Spinal cord (tissue), 9 donors: ENCODE measurements at regions not wholly inside any gene's neighbourhood (a gene's known extent, or its start where the extent isn't known, plus 50 kb on each side); places are given as distances from the start of the nearest gene placed in this dataset.

Experiments
- DNase-seq, 6 donors: peaks; one replicate each; pipeline versions ENCODE4 v3.0.0 to v3.0.0-alpha.2; 2013 to 2015; ENCODE audit warnings: low spot score in 6 of 6, low read depth in 4 of 6
- H3K27ac ChIP-seq: one replicate; pipeline ENCODE4 v1.5.1; 2013; ENCODE audit warnings: low read depth, low read length, control low read depth
- H3K27me3 ChIP-seq: one replicate; pipeline ENCODE4 v1.6.1; 2013; ENCODE audit warnings: low read length; ENCODE audit not compliant: control insufficient read depth, insufficient read depth
- H3K36me3 ChIP-seq: one replicate; pipeline ENCODE4 v1.6.1; 2013; ENCODE audit warnings: low read length; ENCODE audit not compliant: control insufficient read depth, insufficient read depth
- H3K4me1 ChIP-seq: one replicate; pipeline ENCODE4 v1.6.1; 2013; ENCODE audit warnings: low read length; ENCODE audit not compliant: control insufficient read depth, insufficient read depth
- H3K4me3 ChIP-seq: one replicate; pipeline ENCODE4 v1.5.1; 2013; ENCODE audit warnings: low read depth, low read length, control low read depth
- H3K9me3 ChIP-seq: one replicate; pipeline ENCODE4 v1.6.1; 2013; ENCODE audit warnings: low read length; ENCODE audit not compliant: control insufficient read depth, insufficient read depth
- WGBS: methylation state at CpG from one replicate; pipeline ENCODE4 v1.1.5; 2013; ENCODE audit warnings: missing lambda C conversion rate; ENCODE audit not compliant: insufficient coverage; 5-methylcytosine and 5-hydroxymethylcytosine counted together
- donor health status: healthy.

- no peaks in the 10 kb centered on the region for H3K9me3 ChIP-seq
- WGBS, result no CpG with 5 or more reads among the region's 2 CpGs
- DNase-seq, result no peak
- H3K4me1 ChIP-seq, result no peaks in the 10 kb centered on the region
- H3K4me3 ChIP-seq, result no peak overlapping the region
- no peak overlapping the region for H3K27ac ChIP-seq
- no peaks in the 10 kb centered on the region for H3K27me3 ChIP-seq
- H3K36me3 ChIP-seq, result no peaks in the 10 kb centered on the region
Observed at GRCh38 chr5:128662997-128663396, 125.0 kb upstream of the FBN2 start.

GRCh38 chr5:128665747-128666355, 127.8 kb upstream of the FBN2 start:
- DNase-seq, result no peak
- no peak overlapping the region for H3K27ac ChIP-seq
- H3K4me3 ChIP-seq, result no peak overlapping the region
- H3K36me3 ChIP-seq, result no peaks in the 10 kb centered on the region
- WGBS, result 93% methylated on average over 5 of the region's 5 CpGs
- H3K27me3 ChIP-seq, result no peaks in the 10 kb centered on the region
- no peaks in the 10 kb centered on the region for H3K9me3 ChIP-seq
- H3K4me1 ChIP-seq, result no peaks in the 10 kb centered on the region

GRCh38 chr5:128667152-128667551, 129.1 kb upstream of the FBN2 start:
- H3K9me3 ChIP-seq, result no peaks in the 10 kb centered on the region
- H3K4me3 ChIP-seq, result no peak overlapping the region
- no peaks in the 10 kb centered on the region for H3K27me3 ChIP-seq
- no peaks in the 10 kb centered on the region for H3K36me3 ChIP-seq
- 100% methylated on average over 1 of the region's 1 CpG for WGBS
- H3K4me1 ChIP-seq, result no peaks in the 10 kb centered on the region
- no peak overlapping the region for H3K27ac ChIP-seq
- DNase-seq, result peak in 1 of 6 donors; percentile 32

DNA sequence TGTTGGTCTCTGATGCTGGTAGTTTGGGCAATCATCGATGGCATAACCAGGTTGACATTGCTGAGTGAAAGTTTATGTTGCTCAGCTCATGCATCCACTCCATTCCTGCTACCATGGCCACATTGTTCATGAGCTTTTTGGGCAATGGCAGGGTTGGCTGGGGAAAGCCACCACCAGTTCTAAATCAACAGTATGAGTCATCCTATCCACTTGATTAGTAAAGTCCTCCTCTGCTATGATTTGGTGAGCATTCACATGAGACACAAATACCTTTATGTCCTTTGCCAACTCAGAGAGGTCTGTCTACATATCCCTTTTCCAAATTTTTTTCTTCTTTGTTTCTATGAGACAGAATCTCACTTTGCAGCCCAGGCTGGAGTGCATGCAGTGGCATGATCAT, 129.7 kb upstream of the FBN2 start:
- Histone ChIP-seq H3K4me1 (no peaks in the 10 kb centered on the region), H3K36me3 (no peaks in the 10 kb centered on the region), H3K4me3 (no peak overlapping the region), H3K27ac (no peak overlapping the region), H3K27me3 (no peaks in the 10 kb centered on the region), H3K9me3 (no peaks in the 10 kb centered on the region)
- 100% methylated on average over 1 of the region's 1 CpG for WGBS
- no peak for DNase-seq

GRCh38 chr5:128668921-128669320, 130.9 kb upstream of the FBN2 start:
- no peaks in the 10 kb centered on the region for H3K27me3 ChIP-seq
- no peak for DNase-seq
- no peak overlapping the region for H3K4me3 ChIP-seq
- H3K27ac ChIP-seq, result no peak overlapping the region
- 100% methylated on average over 2 of the region's 6 CpGs for whole genome bisulfite sequencing
- no peaks in the 10 kb centered on the region for H3K9me3 ChIP-seq
- H3K4me1 ChIP-seq, result no peaks in the 10 kb centered on the region
- H3K36me3 ChIP-seq, result no peaks in the 10 kb centered on the region

DNA sequence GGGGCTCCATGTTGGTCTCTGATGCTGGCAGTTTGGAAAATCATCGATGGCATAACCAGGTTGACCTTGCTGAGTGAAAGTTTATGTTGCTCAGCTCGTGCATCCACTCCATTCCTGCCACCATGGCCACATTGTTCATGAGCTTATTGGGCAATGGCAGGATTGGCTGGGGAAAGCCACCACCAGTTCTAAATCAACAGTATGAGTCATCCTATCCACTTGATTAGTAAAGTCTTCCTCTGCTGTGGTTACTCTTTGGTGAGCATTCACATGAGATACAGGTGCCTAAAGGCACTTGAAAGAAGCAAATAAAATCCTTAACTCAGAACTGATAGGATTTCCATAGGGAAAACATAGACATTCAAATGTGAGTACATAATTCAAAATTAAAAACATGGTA, 131.8 kb upstream of the FBN2 start:
- Histone ChIP-seq H3K27me3 (no peaks in the 10 kb centered on the region), H3K27ac (no peak overlapping the region), H3K4me1 (no peaks in the 10 kb centered on the region), H3K4me3 (no peak overlapping the region), H3K36me3 (no peaks in the 10 kb centered on the region), H3K9me3 (no peaks in the 10 kb centered on the region)
- 100% methylated on average over 1 of the region's 2 CpGs for WGBS
- DNase-seq, result no peak

DNA sequence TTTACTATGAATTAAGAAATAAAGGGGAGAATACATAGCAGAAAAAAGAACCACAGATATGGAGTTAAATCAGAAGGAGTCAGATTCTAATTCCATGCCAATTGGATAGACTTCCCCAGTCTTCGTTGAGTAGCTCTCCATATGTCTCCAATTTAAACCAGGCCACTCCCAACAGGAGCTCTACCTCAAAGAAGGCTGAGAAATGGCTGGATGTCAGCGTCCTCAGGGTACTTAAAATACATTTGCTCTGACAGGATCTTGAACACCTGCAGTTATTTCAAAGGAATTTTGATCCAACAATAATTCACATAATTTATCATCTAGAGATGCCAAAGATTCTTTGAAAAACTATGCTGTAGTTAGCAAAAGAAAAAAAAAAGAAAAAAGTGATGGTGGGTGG, 133.9 kb upstream of the FBN2 start:
- Histone ChIP-seq H3K4me1 (no peaks in the 10 kb centered on the region), H3K36me3 (no peaks in the 10 kb centered on the region), H3K4me3 (no peak overlapping the region), H3K9me3 (no peaks in the 10 kb centered on the region), H3K27me3 (no peaks in the 10 kb centered on the region), H3K27ac (no peak overlapping the region)
- peak in 1 of 6 donors; percentile 17 for DNase-seq
- 18% methylated on average over 2 of the region's 2 CpGs for WGBS

DNA sequence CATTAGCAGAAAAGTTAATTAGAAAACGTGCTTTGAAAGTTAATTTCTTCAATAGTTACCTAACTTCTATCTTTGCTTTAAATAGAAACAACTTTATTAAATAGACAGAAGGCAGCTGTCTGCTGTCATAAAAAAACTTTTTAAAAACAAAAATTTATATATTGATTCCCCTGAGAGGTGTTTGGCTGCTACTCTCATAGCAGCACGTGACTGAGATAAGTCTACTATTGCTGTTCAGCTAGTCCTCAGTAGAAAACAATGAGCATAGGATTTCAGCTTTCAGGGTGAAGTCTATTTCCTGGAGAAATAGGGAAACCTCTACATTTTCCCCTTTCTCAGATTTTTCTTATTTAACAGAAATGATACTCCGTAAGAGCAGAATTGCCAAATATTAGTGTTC, 135.0 kb upstream of the FBN2 start:
- no peak for DNase-seq
- Histone ChIP-seq H3K36me3 (no peaks in the 10 kb centered on the region), H3K27ac (no peak overlapping the region), H3K9me3 (no peaks in the 10 kb centered on the region), H3K27me3 (no peaks in the 10 kb centered on the region), H3K4me3 (no peak overlapping the region), H3K4me1 (no peaks in the 10 kb centered on the region)
- WGBS, result no CpG with 5 or more reads among the region's 3 CpGs

DNA sequence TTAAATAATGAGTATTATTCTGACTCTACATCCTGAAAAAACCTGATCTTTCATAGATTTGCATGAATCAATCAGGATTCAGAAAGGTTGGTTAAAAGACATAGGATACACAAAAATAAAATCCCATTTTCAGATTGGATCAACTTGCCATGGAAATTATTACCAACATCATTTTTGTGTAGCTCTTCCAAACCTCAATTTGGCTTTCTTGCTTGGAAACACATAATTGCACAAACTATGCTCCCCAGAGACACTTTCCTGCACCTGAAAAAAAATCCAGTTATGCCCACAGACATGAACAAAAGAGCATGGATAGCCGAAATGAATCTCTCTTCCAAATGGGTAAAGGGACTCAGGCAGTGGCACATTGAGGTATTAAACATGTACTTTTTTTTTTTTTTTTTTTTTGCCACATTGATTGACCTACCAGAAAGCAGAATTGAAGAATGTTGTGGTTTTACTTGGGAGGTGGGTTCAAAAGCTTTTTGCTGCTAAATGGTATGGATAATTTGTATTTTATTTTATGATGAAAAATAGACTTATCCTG, 135.4 kb upstream of the FBN2 start:
- no peak overlapping the region for H3K4me3 ChIP-seq
- no peaks in the 10 kb centered on the region for H3K9me3 ChIP-seq
- no peak for DNase-seq
- no CpG with 5 or more reads among the region's 1 CpG for WGBS
- H3K27me3 ChIP-seq, result no peaks in the 10 kb centered on the region
- H3K36me3 ChIP-seq, result no peaks in the 10 kb centered on the region
- no peaks in the 10 kb centered on the region for H3K4me1 ChIP-seq
- H3K27ac ChIP-seq, result no peak overlapping the region

DNA sequence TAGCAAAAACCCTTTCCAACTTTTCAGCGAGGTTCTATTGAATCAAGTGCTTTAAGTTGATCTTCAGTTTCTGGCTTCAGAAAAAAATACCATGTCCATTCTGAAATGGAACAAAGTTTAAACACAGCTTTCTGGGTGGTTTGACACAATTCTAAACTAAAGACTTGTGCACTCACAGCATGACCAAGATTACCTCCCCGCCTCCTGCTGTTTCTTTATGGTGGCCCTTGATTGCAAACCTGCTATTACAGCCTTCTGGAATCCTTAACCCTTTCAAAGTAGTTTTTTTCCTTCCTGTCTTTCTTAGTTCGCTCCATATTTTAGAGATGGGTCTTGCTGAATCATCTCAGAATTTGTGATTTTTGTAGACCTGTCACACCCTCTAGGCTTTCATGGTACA, 135.9 kb upstream of the FBN2 start:
- H3K36me3 ChIP-seq, result no peaks in the 10 kb centered on the region
- no peak overlapping the region for H3K4me3 ChIP-seq
- H3K27me3 ChIP-seq, result no peaks in the 10 kb centered on the region
- H3K27ac ChIP-seq, result no peak overlapping the region
- H3K4me1 ChIP-seq, result no peaks in the 10 kb centered on the region
- H3K9me3 ChIP-seq, result no peaks in the 10 kb centered on the region
- peak in 2 of 6 donors; percentile 4 to 38 for DNase-seq
- WGBS, result no CpG with 5 or more reads among the region's 3 CpGs
